ENCODE measurements at regions not wholly inside any gene's neighbourhood (a gene's known extent, or its start where the extent isn't known, plus 50 kb on each side); places are given as distances from the start of the nearest gene placed in this dataset.

GRCh38 chr12:111173836-111174235 lies 195.1 kb downstream of the PHETA1 start:
- Mint-ChIP-seq H3K36me3 (ENCODE audit: low read depth) (no peaks in the 10 kb centered on the region), H3K27me3 (ENCODE audit: insufficient read depth, low read depth, poor library complexity) (peaks cover 14% of the 10 kb centered on the region), H3K4me3 (no peak overlapping the region), H3K9me3 (no peaks in the 10 kb centered on the region), H3K4me1 (peaks cover 2% of the 10 kb centered on the region; the same call in 1 of the 3 replicates), H3K27ac (no peak overlapping the region)
- DNase-seq (ENCODE audit: low spot score) (no peak), ATAC-seq (no peak)
- no peaks in the 10 kb centered on the region for H4K20me1 ChIP-seq (replicated peaks; ENCODE audit: insufficient read depth)
- H3K27me3 ChIP-seq (ENCODE audit: insufficient read depth) = no peaks in the 10 kb centered on the region
- H3K27ac ChIP-seq (ENCODE audit: low read depth) = no peak overlapping the region
- H3K79me2 ChIP-seq (replicated peaks; ENCODE audit: insufficient read depth) = no peaks in the 10 kb centered on the region
- no peaks in the 10 kb centered on the region for H3K36me3 ChIP-seq (ENCODE audit: insufficient read depth)
- H3F3A ChIP-seq (replicated peaks; ENCODE audit: low read depth) = no peaks in the 10 kb centered on the region
- no peak overlapping the region for H2AFZ ChIP-seq
- H3K4me2 ChIP-seq = no peak overlapping the region
- H3K4me1 ChIP-seq (ENCODE audit: insufficient read depth) = no peaks in the 10 kb centered on the region
- no peaks in the 10 kb centered on the region for H3K9me2 ChIP-seq (ENCODE audit: insufficient read depth)
- TF ChIP-seq EZH2phosphoT487 (IDR thresholded peaks at IDR 0.05; ENCODE audit: unreplicated experiment) (no peak), POLR2AphosphoS5 (IDR thresholded peaks at IDR 0.05; ENCODE audit: low read depth) (no peak), CTCF (conservative IDR thresholded peaks at IDR 0.05; ENCODE audit: low read depth in 2 of 2) (no peak), ZNF114 (CRISPR knock-in tag; IDR thresholded peaks at IDR 0.05) (no peak), EZH2 (IDR thresholded peaks at IDR 0.05; ENCODE audit: low read depth, unreplicated experiment) (no peak), CREB1 (CRISPR knock-in tag; IDR thresholded peaks at IDR 0.05; ENCODE audit: low read depth) (no peak), ZNF462 (CRISPR knock-in tag; IDR thresholded peaks at IDR 0.05) (no peak), NANOG (IDR thresholded peaks at IDR 0.05; ENCODE audit: borderline replicate concordance) (no peak), REST (IDR thresholded peaks at IDR 0.05; ENCODE audit: unreplicated experiment) (no peak), JUNB (IDR thresholded peaks at IDR 0.05; ENCODE audit: unreplicated experiment) (no peak), ZNF331 (CRISPR knock-in tag; IDR thresholded peaks at IDR 0.05; ENCODE audit: low read depth) (no peak), STAT1 (IDR thresholded peaks at IDR 0.05; ENCODE audit: unreplicated experiment) (no peak), ETS1 (IDR thresholded peaks at IDR 0.05) (no peak)
- H3K4me3 ChIP-seq = no peak overlapping the region
